Dermis microvascular lymphatic vessel endothelial cell (primary cell): ENCODE measurements at regions not wholly inside any gene's neighbourhood (a gene's known extent, or its start where the extent isn't known, plus 50 kb on each side); places are given as distances from the start of the nearest gene placed in this dataset.
A peak's percentile ranks its signal among the peaks of the same experiment; 100 is the strongest.
"Not testable (repeated sequence)": the region's sequence is repeated elsewhere in the genome, so short reads cannot be mapped to it uniquely, and the experiment has no call there.

Experiments used
- DNase-seq, 2 donors: peaks; one replicate each; pipeline versions ENCODE4 v3.0.0 to v3.0.0-alpha.2; 2010; ENCODE audit warnings: low read depth in 2 of 2

DNA sequence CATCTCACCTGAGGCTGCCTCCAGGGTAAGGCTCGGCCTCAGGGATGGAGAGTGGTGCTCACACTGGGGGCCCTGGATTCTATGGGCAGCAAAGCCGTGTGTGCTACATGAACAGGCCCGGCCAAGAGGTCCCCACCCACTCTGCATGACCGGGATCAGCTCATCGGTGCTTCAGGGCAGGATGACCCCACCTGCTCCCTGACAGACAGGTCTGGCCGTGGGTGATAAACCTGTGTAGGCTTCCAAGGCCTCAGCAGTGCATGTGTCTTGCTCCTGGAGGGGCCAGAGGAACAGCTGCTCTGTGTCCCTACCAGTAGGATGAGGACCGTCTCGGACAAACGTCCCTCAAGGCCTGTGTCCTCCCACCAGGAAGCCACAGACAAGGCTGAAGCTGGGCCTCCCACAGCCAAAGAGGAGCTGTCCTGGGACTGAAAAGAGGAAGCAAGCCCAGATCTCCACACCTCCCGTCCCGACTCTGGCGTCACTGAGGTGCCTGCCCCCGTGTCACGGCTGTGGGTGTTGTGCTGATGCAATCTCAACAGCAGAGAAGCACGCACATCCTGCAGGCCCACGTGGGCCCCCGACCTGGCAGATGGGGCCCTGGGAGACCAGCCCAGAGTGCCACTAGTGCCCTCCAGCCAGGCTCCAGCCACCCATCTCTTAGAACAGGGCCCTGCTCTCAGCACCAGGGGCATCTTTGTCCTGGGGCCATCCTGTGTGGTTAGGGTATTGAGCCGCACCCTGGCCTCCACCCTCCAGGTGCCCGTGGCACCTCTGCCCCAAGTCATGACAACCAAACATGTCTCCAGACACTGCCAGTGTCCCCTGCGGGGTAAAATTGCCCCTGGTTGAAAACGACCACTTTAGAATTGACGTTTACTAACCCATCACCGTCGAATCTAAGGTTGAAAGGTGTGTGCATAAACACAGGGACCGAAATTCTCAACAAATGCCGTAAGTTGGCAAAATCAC is 5455.9 kb upstream of the TPTE start:
- not testable (repeated sequence) for DNase-seq

GRCh38 chr21:5066682-5067251 is 5454.6 kb upstream of the TPTE start:
- not testable (repeated sequence) for DNase-seq

DNA sequence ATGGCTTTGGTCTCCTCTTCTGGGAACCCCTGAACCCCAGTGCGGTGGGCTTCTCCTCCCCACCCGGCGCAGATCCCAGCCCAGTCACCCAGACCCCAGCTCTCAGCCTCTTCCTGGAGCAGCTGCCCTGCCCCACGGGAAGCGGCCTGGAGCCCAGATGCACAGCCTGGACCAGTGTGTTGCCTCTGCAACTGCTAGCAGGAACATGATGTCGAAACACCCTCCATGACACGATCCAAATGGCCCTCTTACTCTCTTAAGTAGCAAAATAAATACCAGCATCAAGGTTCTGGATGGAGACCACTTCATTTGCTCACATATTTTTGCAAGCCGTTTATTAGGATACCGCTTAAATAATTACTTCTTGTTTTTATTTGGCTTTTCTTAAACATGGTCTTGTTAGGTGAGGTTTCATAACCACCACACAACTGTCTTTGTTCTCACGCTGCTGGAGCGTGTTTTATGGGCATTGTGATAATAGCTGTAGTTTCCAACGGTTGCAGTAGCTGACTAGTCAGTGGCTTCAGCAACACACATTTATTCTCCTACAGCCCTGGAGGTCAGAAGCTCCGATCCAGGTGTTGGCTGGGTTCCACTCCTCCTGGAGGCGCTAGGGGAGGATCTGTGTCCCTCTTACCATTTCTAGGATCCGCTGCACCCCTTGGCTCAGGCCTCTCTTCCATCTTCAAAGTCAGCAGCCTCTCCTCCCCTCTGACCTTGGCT is 5453.9 kb upstream of the TPTE start:
- not testable (repeated sequence) for DNase-seq

DNA sequence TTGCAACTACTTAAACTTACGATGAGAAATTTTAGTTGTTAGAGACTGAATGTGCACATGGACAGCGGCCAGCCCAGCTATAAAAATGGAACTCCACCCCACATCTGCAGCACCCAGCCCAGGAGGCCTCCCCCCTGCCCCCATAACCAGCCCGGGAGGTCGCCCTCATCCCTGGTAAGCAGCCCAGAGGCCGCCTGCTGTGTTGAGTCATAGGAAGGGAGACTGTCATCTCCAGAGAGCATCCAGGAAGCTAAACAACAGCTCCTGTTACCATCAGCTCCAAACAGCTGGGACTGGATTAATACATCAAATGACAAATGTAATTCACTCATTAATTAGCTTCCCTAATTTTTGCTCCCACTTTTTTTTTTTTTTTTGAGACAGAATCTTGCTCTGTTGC is 5452.7 kb upstream of the TPTE start:
- not testable (repeated sequence) for DNase-seq

- DNase-seq = not testable (repeated sequence)
Measured at GRCh38 chr21:5071180-5071579, 5450.2 kb upstream of the TPTE start.

DNA sequence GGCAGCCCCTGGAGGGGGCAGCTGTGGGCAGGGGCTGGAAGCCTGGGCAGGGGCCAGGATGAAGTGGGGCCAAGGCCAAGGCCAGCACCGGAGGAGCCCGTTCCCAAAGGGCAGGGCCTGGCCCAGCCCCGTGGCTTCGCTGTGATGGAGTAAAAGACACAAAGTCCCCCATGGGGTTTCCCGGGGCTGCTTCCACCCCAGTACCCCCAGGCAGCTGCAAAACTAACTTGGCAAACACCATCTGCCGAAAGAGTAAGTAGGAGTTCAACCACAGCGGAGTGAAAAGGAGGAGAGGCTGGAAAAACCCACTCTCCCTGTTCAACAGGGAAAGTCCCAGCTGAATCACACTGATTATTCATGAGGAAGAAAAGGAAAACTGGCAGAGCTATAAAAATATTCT is 5444.5 kb upstream of the TPTE start:
- DNase-seq = not testable (repeated sequence)

- not testable (repeated sequence) for DNase-seq
Measured at GRCh38 chr21:5079361-5079760, 5442.0 kb upstream of the TPTE start.

DNA sequence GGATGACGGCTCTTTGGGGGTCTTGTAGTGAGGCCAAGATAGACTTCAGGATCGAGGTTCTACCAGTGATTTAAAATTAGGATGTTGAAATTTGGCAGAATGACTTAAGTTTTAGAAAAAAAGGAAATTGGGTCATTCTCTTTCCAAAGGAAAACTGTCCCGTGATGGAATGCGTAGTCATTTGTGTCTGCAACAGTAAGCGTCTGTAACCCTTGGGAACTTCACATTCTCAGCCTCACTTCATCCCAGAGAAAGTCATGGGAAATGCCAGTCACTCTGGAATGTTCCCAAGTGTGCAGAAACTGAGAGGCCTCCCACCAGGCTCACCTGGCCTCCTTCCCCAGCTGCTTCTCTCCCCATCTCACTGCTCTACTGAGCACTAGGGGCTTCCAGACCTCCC is 5441.4 kb upstream of the TPTE start:
- not testable (repeated sequence) for DNase-seq

GRCh38 chr21:5084246-5084645 is 5437.1 kb upstream of the TPTE start:
- DNase-seq = not testable (repeated sequence)

GRCh38 chr21:5085456-5085855 is 5435.9 kb upstream of the TPTE start:
- DNase-seq = not testable (repeated sequence)

- DNase-seq = not testable (repeated sequence)
Measured at GRCh38 chr21:5086416-5086815, 5435.0 kb upstream of the TPTE start.

DNA sequence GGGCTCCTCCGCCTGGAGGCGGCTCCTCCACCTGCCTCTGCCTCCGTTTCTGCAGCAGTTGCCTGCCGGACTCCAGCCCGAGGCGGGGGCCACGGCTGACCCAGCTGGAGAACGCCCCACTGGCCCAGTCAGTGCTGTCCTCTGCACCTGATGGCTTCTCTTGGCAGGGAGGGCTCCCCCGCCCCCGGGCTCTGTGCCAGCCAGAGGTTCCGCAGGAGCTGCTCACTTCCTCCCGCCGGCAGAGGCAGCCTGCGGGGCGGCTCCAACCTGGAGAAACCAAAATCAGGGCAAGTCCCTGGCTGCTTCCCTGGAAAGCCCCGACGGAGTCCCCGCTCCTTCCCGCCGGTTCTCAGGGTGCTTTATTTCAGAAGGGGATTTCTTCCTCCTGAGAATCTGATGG is 5432.6 kb upstream of the TPTE start:
- DNase-seq = not testable (repeated sequence)

- not testable (repeated sequence) for DNase-seq
Measured at GRCh38 chr21:5089399-5090089, 5431.8 kb upstream of the TPTE start.

- not testable (repeated sequence) for DNase-seq
Measured at GRCh38 chr21:5090132-5091079, 5431.0 kb upstream of the TPTE start.

DNA sequence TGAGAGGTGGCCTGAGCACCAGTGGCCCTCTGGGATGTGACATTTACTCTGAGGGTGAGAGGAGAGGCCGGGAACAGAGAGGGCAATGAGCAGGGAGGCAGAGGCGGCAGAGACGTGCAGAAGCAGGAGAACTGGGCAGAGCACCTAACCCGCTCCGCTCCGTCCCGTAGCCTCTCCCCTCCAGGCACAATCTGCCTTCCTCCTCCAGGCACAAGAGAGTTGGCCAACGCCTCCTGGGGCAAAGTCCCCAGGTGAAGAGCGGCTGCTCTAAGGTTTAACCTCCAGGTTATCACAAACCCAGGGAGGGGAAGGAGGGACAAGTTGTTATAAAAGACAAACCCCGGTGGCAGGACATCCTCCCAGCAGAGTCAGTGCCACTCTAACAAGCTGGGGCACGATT is 5430.1 kb upstream of the TPTE start:
- DNase-seq = not testable (repeated sequence)

- not testable (repeated sequence) for DNase-seq
Measured at GRCh38 chr21:5095628-5096027, 5425.8 kb upstream of the TPTE start.

GRCh38 chr21:5098010-5098743 is 5423.2 kb upstream of the TPTE start:
- DNase-seq = not testable (repeated sequence)

DNA sequence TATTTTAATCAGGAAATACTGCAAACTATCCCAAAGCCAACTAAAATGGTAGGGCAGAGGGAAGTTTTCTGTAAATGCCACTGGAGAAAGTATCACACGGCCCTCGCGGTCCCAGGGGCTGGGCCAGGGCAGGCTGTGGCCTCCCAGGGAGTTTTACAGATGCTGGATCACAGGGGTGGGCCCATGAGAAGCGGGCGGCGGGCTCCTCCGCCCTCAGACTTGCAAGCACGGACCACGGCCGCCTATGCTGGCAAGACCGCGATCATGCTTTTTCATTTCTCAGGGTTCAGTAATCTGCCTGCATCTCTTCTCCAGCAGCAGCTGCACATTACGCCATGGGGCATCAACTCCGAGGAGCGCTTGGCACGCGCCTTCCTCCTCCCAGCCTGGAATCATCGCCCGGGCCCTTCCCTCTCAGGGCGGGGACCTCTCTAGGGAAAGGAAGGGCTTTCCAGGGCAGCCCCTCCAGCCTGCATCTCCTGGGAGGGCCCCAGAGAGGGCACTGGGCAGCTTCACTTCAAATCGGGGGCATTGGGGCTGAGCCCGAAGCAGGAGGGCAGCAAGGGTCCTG is 5420.7 kb upstream of the TPTE start:
- not testable (repeated sequence) for DNase-seq

DNA sequence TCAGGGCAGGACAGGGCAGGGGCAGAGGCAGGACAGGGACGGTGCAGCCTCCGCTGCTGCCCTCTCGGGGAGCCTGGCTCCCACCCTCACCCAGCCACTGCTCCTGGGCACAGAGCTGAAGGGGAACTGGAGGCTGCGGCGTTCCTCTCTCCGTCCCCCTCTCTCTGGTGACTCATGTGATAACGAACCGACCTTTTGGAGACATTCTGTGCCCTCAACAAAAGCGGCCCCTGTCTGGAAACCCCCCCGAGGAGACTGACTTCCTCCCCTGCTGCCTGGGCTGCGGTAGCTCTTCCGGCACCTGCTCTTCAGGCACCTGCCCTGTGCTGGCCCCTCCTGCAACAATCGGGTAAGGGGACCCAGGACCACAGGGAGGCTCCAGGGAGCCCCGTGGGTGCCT is 5419.6 kb upstream of the TPTE start:
- peak in 1 of 2 donors; percentile 52 for DNase-seq
